ENCODE measurements at regions not wholly inside any gene's neighbourhood (a gene's known extent, or its start where the extent isn't known, plus 50 kb on each side); places are given as distances from the start of the nearest gene placed in this dataset.

DNA sequence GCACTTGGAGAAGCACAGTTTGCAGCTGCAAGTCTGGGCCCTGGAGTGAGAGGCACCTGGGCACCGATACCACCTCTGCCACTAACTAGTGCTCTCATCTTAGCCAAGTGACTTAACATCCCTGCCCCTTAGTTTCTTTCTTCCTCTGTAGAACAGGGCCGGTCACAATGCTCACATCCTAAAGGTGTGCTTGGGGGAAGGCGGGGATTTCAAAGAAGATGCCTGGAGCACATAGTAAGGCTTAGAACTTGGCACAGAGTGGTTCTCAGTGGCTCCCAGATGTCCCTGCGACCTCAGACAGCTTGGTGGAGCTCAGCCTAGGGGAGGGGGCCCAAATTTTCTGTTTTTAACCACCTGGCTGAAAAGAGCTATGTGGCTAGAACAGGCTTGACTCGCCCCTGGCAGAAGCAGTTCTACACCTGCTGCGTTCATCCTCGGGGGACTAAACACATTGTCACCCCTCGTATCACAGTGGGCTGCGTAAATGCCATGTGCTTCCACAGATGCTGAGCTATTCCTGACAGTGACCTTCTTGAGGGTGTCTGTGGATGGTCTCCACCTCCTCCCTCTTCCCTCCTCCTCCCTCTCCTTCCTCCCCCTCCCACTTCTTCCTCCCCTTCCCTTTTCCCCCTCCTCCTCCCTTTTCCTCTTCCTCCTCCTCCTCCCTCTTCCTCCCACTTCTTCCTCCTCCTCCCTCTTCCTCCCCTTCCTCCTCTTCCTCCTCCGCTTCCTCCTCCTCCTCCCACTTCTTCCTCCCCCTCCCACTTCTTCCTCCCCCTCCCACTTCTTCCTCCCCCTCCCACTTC is 112.1 kb downstream of the PHETA1 start:
- intact Hi-C loops (cut with micrococcal nuclease) = no loop called here
- H3K9me3 ChIP-seq (replicated peaks) = no peaks in the 10 kb centered on the region
- no peak for DNase-seq
- H3K27me3 ChIP-seq (ENCODE audit: low read depth) = peaks cover 39% of the 10 kb centered on the region
- no peak overlapping the region for H3K4me3 ChIP-seq
- no peaks in the 10 kb centered on the region for H3K4me1 ChIP-seq
- H3K27ac ChIP-seq (replicated peaks) = no peak overlapping the region
- TF ChIP-seq, protein P1, sequence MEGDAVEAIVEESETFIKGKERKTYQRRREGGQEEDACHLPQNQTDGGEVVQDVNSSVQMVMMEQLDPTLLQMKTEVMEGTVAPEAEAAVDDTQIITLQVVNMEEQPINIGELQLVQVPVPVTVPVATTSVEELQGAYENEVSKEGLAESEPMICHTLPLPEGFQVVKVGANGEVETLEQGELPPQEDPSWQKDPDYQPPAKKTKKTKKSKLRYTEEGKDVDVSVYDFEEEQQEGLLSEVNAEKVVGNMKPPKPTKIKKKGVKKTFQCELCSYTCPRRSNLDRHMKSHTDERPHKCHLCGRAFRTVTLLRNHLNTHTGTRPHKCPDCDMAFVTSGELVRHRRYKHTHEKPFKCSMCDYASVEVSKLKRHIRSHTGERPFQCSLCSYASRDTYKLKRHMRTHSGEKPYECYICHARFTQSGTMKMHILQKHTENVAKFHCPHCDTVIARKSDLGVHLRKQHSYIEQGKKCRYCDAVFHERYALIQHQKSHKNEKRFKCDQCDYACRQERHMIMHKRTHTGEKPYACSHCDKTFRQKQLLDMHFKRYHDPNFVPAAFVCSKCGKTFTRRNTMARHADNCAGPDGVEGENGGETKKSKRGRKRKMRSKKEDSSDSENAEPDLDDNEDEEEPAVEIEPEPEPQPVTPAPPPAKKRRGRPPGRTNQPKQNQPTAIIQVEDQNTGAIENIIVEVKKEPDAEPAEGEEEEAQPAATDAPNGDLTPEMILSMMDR (IDR thresholded peaks at IDR 0.05; ENCODE audit: borderline replicate concordance) = no peak
- no peaks in the 10 kb centered on the region for H3K36me3 ChIP-seq

DNA sequence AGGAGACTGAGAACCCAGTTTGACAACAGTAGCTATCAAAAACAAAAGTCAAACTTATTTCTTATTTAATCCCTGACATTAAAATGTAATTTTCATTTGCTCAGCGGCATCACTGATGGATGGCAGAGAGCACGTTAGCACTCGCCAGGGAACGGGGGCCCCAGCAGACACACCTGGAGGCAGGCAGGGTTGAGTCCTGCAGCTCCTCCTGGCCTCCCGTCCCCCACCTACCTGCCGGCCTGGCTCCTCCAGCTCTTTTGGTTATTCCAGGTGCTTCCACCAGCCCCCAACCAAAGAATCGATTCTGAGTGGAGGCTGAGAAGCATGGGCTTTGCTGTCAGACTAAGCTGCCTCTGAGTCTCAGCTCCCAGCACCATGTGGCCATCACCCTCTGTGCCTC is 113.6 kb downstream of the PHETA1 start:
- peaks cover 39% of the 10 kb centered on the region for H3K27me3 ChIP-seq (ENCODE audit: low read depth)

DNA sequence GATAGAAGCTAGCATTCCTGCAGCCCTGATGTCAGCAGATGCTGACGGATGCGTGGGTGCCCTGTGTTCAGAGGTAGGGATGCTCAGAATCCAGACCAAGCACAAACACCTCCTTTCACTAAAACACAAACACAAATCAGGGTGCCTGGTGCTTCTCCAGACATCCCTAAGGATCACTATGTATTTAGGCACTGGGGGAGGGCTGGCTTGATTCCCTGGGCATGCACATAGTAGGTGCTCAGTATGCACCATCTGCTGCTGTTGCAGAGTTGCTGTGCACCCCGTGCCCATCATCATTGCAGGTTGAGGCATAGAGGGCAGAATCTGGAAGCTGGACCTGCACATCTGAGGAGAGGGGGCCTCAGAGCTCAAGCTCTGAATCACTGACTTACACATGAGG is 114.8 kb downstream of the PHETA1 start:
- Histone ChIP-seq H3K27ac (replicated peaks) (no peak overlapping the region), H3K36me3 (no peaks in the 10 kb centered on the region), H3K9me3 (replicated peaks) (no peaks in the 10 kb centered on the region), H3K4me1 (no peaks in the 10 kb centered on the region), H3K27me3 (ENCODE audit: low read depth) (peaks cover 49% of the 10 kb centered on the region), H3K4me3 (no peak overlapping the region)
- DNase-seq = no peak
- TF ChIP-seq, protein P1 (IDR thresholded peaks at IDR 0.05; ENCODE audit: borderline replicate concordance) = no peak
- intact Hi-C loops (cut with micrococcal nuclease) = no loop called here

More for the DNA sequence above, 113.6 kb downstream of the PHETA1 start:
- Histone ChIP-seq H3K4me1 (no peaks in the 10 kb centered on the region), H3K27ac (replicated peaks) (no peak overlapping the region), H3K4me3 (no peak overlapping the region), H3K9me3 (replicated peaks) (no peaks in the 10 kb centered on the region), H3K36me3 (no peaks in the 10 kb centered on the region)
- TF ChIP-seq, protein P1 (IDR thresholded peaks at IDR 0.05; ENCODE audit: borderline replicate concordance) = no peak
- intact Hi-C loops (cut with micrococcal nuclease) = no loop called here
- DNase-seq = no peak

DNA sequence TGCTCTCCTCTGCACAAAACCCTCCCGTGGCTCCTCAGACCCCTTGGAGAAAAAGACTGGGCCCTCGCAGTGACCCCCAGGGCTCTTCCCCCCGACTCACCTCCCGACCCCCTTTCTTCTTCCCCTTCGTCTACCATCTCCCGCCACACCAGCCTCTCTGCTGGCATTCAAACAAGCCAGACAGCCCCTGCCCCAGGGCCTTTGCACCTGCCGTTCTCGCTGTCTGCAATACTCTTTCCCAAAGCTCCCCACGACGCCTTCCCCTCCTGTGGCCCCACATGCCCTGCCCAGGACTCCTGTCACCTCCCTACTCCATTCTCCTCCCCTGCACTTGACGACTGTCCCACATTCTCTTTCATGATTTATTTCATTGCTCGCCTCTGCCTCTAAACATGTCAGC is 115.7 kb downstream of the PHETA1 start:
- TF ChIP-seq, protein P1 (IDR thresholded peaks at IDR 0.05; ENCODE audit: borderline replicate concordance) = no peak
- no peak overlapping the region for H3K27ac ChIP-seq (replicated peaks)
- H3K9me3 ChIP-seq (replicated peaks) = no peaks in the 10 kb centered on the region
- H3K4me1 ChIP-seq = no peaks in the 10 kb centered on the region
- intact Hi-C loops (cut with micrococcal nuclease) = no loop called here
- no peak overlapping the region for H3K4me3 ChIP-seq
- H3K36me3 ChIP-seq = no peaks in the 10 kb centered on the region
- H3K27me3 ChIP-seq (ENCODE audit: low read depth) = peaks cover 55% of the 10 kb centered on the region
- no peak for DNase-seq

DNA sequence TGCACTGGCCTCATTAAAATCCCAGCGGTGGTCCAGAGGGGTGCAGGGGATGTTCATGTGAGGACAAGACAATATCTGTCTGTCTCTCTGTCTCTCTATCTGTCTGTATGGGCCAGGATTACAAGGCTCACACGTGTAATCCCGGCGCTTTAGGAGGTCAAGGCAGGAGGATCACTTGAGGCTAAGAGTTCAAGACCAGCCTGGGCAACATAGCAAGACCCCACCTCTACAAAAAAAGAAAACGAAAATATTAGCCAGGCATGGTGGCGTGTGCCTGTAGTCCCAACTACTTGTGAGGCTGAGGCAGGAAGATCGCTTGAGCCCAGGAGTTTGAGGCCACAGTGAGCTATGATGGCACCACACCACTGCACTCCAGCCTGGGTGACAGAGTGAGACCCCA is 117.1 kb downstream of the PHETA1 start:
- TF ChIP-seq, protein P1 (IDR thresholded peaks at IDR 0.05; ENCODE audit: borderline replicate concordance) = no peak
- H3K9me3 ChIP-seq (replicated peaks) = no peaks in the 10 kb centered on the region
- H3K27ac ChIP-seq (replicated peaks) = no peak overlapping the region
- H3K4me1 ChIP-seq = peaks cover 8% of the 10 kb centered on the region
- H3K27me3 ChIP-seq (ENCODE audit: low read depth) = peaks cover 55% of the 10 kb centered on the region
- intact Hi-C loops (cut with micrococcal nuclease) = no loop called here
- no peaks in the 10 kb centered on the region for H3K36me3 ChIP-seq
- DNase-seq = no peak
- H3K4me3 ChIP-seq = no peak overlapping the region

Data from left ventricle myocardium inferior (tissue), 1 donor.